Progenitor cell of endocrine pancreas (in vitro differentiated cells): ENCODE measurements at regions not wholly inside any gene's neighbourhood (a gene's known extent, or its start where the extent isn't known, plus 50 kb on each side); places are given as distances from the start of the nearest gene placed in this dataset.

Source experiments
- DNase-seq: peaks from one replicate; pipeline ENCODE4 v3.0.0; 2021; ENCODE audit warnings: low spot score; ENCODE audit not compliant: unreplicated experiment
- H3K27ac Mint-ChIP-seq: 2 replicates; pipeline ENCODE4 v1.8.0; 2021; ENCODE audit warnings: mild to moderate bottlenecking, moderate library complexity, mixed read lengths
- H3K27me3 Mint-ChIP-seq: 2 replicates; pipeline ENCODE4 v1.8.0; 2021; ENCODE audit warnings: mixed read lengths
- H3K36me3 Mint-ChIP-seq: 2 replicates; pipeline ENCODE4 v1.8.0; 2022; ENCODE audit warnings: mixed read lengths; ENCODE audit not compliant: insufficient read depth
- H3K4me1 Mint-ChIP-seq: 2 replicates; pipeline ENCODE4 v1.8.0; 2021; ENCODE audit warnings: low read depth, mixed read lengths
- H3K4me3 Mint-ChIP-seq: 2 replicates; pipeline ENCODE4 v1.8.0; 2021; ENCODE audit warnings: low read depth, mild to moderate bottlenecking, moderate library complexity, mixed read lengths
- H3K9me3 Mint-ChIP-seq: 2 replicates; pipeline ENCODE4 v1.8.0; 2021; ENCODE audit warnings: low read depth, mixed read lengths
- CTCF ChIP-seq: fragments of 200-600 bp; sonication (generic); IDR thresholded peaks from one replicate; pipeline ENCODE4 v1.5.0; 2021; ENCODE audit warnings: antibody characterized with exemption, mild to moderate bottlenecking; ENCODE audit not compliant: unreplicated experiment

- no peak overlapping the region for H3K27ac Mint-ChIP-seq
- no peaks in the 10 kb centered on the region for H3K27me3 Mint-ChIP-seq
- peaks cover 21% of the 10 kb centered on the region for H3K9me3 Mint-ChIP-seq
- no peak for DNase-seq
- no peak for TF ChIP-seq CTCF
- H3K36me3 Mint-ChIP-seq: no peaks in the 10 kb centered on the region
- H3K4me1 Mint-ChIP-seq: no peaks in the 10 kb centered on the region
- no peak overlapping the region for H3K4me3 Mint-ChIP-seq
These were observed 1357.9 kb downstream of the SLITRK5 start for GRCh38 chr13:89029062-89029461.

GRCh38 chr13:89034015-89034414 is 1362.8 kb downstream of the SLITRK5 start:
- Mint-ChIP-seq H3K27ac (no peak overlapping the region), H3K36me3 (no peaks in the 10 kb centered on the region), H3K4me3 (no peak overlapping the region), H3K4me1 (no peaks in the 10 kb centered on the region), H3K27me3 (no peaks in the 10 kb centered on the region), H3K9me3 (peaks cover 23% of the 10 kb centered on the region)
- TF ChIP-seq CTCF: no peak
- no peak for DNase-seq

- H3K4me3 Mint-ChIP-seq: no peak overlapping the region
- H3K27ac Mint-ChIP-seq: no peak overlapping the region
- no peak for DNase-seq
- no peak for TF ChIP-seq CTCF
- H3K36me3 Mint-ChIP-seq: no peaks in the 10 kb centered on the region
- H3K27me3 Mint-ChIP-seq: no peaks in the 10 kb centered on the region
- no peaks in the 10 kb centered on the region for H3K4me1 Mint-ChIP-seq
- peaks cover 14% of the 10 kb centered on the region for H3K9me3 Mint-ChIP-seq
These were observed 1381.5 kb downstream of the SLITRK5 start for GRCh38 chr13:89052699-89053098.

GRCh38 chr13:89053418-89053817 is 1382.2 kb downstream of the SLITRK5 start:
- Mint-ChIP-seq H3K36me3 (no peaks in the 10 kb centered on the region), H3K27ac (no peak overlapping the region), H3K27me3 (no peaks in the 10 kb centered on the region), H3K4me3 (no peak overlapping the region), H3K4me1 (no peaks in the 10 kb centered on the region), H3K9me3 (peaks cover 22% of the 10 kb centered on the region)
- no peak for DNase-seq
- no peak for TF ChIP-seq CTCF

GRCh38 chr13:89057274-89057673 is 1386.1 kb downstream of the SLITRK5 start:
- Mint-ChIP-seq H3K4me1 (peaks cover 11% of the 10 kb centered on the region), H3K27me3 (no peaks in the 10 kb centered on the region), H3K36me3 (peaks cover 6% of the 10 kb centered on the region), H3K9me3 (peaks cover 37% of the 10 kb centered on the region), H3K27ac (no peak overlapping the region), H3K4me3 (no peak overlapping the region)
- no peak for DNase-seq
- TF ChIP-seq CTCF: no peak
